ENCODE measurements at regions not wholly inside any gene's neighbourhood (a gene's known extent, or its start where the extent isn't known, plus 50 kb on each side); places are given as distances from the start of the nearest gene placed in this dataset.

- Histone ChIP-seq H3K18ac (ENCODE audit: insufficient read length, low read depth, low read length) (no peak overlapping the region), H2BK20ac (ENCODE audit: low read depth, low read length, poor library complexity, severe bottlenecking) (no peak overlapping the region), H3K27me3 (ENCODE audit: insufficient read depth, low read length) (no peaks in the 10 kb centered on the region), H2AK5ac (ENCODE audit: insufficient read length, low read length) (no peak overlapping the region), H2BK15ac (ENCODE audit: low read depth, low read length) (no peak overlapping the region), H4K8ac (replicated peaks; ENCODE audit: insufficient read length, low read depth, low read length) (no peak overlapping the region), H3K79me2 (ENCODE audit: insufficient read depth, low read length) (no peaks in the 10 kb centered on the region), H3T11ph (ENCODE audit: low read length) (no peak overlapping the region), H2BK5ac (ENCODE audit: insufficient read length, low read length) (no peak overlapping the region), H3K56ac (ENCODE audit: insufficient read length, low read depth, low read length) (no peak overlapping the region), H4K91ac (ENCODE audit: insufficient read length, low read depth, low read length) (no peak overlapping the region), H3K23me2 (ENCODE audit: insufficient read length, low read depth, low read length, poor library complexity, severe bottlenecking) (no peaks in the 10 kb centered on the region), H2BK12ac (ENCODE audit: insufficient read length, low read depth, low read length) (no peak overlapping the region), H3K79me1 (ENCODE audit: insufficient read depth, low read depth, low read length, poor library complexity, severe bottlenecking) (no peaks in the 10 kb centered on the region), H3K27ac (ENCODE audit: insufficient read length, low read depth, low read length) (no peak overlapping the region), H3K4ac (ENCODE audit: low read depth, low read length) (no peak overlapping the region), H2BK120ac (ENCODE audit: low read depth, low read length, poor library complexity, severe bottlenecking) (no peak overlapping the region), H3K23ac (ENCODE audit: insufficient read length, low read depth, low read length) (no peak overlapping the region), H4K5ac (ENCODE audit: insufficient read length, low read depth, low read length) (no peak overlapping the region), H3K4me2 (ENCODE audit: insufficient read depth, insufficient read length, low read length) (no peak overlapping the region), H3K4me1 (ENCODE audit: insufficient read depth, low read length) (no peaks in the 10 kb centered on the region), H2AFZ (ENCODE audit: low read length) (no peak overlapping the region), H4K20me1 (ENCODE audit: control insufficient read depth, insufficient read depth, insufficient read length) (no peaks in the 10 kb centered on the region), H3K14ac (ENCODE audit: insufficient read depth, low read length) (no peak overlapping the region), H3K9me3 (ENCODE audit: control insufficient read depth, low read depth, low read length) (no peaks in the 10 kb centered on the region), H3K9ac (ENCODE audit: extremely low read depth, insufficient read length, low read length) (no peak overlapping the region)
- peaks cover 4 to 7% of the 10 kb centered on the region in 2 experiments; a peak in 1 of 4 replicates for H3K4me1 Mint-ChIP-seq
- H3K4me3 Mint-ChIP-seq, result no peak overlapping the region
- no peaks in the 10 kb centered on the region for H3K27me3 Mint-ChIP-seq (ENCODE audit: low read depth)
- no CpG with 5 or more reads among the region's 2 CpGs for WGBS (ENCODE audit: extremely low coverage, insufficient read length, low lambda C conversion rate)
- no peaks in the 10 kb centered on the region for H3K36me3 Mint-ChIP-seq (ENCODE audit: insufficient read depth in 1 of 3, low read depth in 3 of 3)
- no peak for DNase-seq
- peaks cover 0 to 2% of the 10 kb centered on the region in 2 experiments; a peak in 1 of 5 replicates for H3K9me3 Mint-ChIP-seq
- H3K27ac Mint-ChIP-seq, result no peak overlapping the region
- no peak for TF ChIP-seq CTCF (conservative IDR thresholded peaks at IDR 0.05)
These were observed 562.8 kb downstream of the TMEM182 start for GRCh38 chr2:103324671-103325070.
